ENCODE measurements at regions not wholly inside any gene's neighbourhood (a gene's known extent, or its start where the extent isn't known, plus 50 kb on each side); places are given as distances from the start of the nearest gene placed in this dataset.

- no peak overlapping the region for H3K4me3 ChIP-seq (ENCODE audit: low read depth, low read length)
- DNase-seq (ENCODE audit: low read depth) = no peak
- TF ChIP-seq CTCF (IDR thresholded peaks at IDR 0.05; ENCODE audit: control insufficient read depth, extremely low read depth, insufficient read depth) = no peak
Measured at GRCh38 chr13:85278851-85279250, 520.4 kb downstream of the SLITRK6 start.

- no peak overlapping the region for H3K4me3 ChIP-seq (ENCODE audit: low read depth, low read length)
- no peak for DNase-seq (ENCODE audit: low read depth)
- no peak for TF ChIP-seq CTCF (IDR thresholded peaks at IDR 0.05; ENCODE audit: control insufficient read depth, extremely low read depth, insufficient read depth)
Measured at GRCh38 chr13:85277748-85278147, 521.5 kb downstream of the SLITRK6 start.

GRCh38 chr13:85266771-85267170 lies 532.4 kb downstream of the SLITRK6 start:
- H3K4me3 ChIP-seq (ENCODE audit: low read depth, low read length) = no peak overlapping the region
- no peak for DNase-seq (ENCODE audit: low read depth)
- no peak for TF ChIP-seq CTCF (IDR thresholded peaks at IDR 0.05; ENCODE audit: control insufficient read depth, extremely low read depth, insufficient read depth)

GRCh38 chr13:85266331-85266730 lies 532.9 kb downstream of the SLITRK6 start:
- DNase-seq (ENCODE audit: low read depth) = no peak
- TF ChIP-seq CTCF (IDR thresholded peaks at IDR 0.05; ENCODE audit: control insufficient read depth, extremely low read depth, insufficient read depth) = no peak

GRCh38 chr13:85265296-85265695 lies 533.9 kb downstream of the SLITRK6 start:
- TF ChIP-seq CTCF (IDR thresholded peaks at IDR 0.05; ENCODE audit: control insufficient read depth, extremely low read depth, insufficient read depth) = no peak
- DNase-seq (ENCODE audit: low read depth) = no peak
- no peak overlapping the region for H3K4me3 ChIP-seq (ENCODE audit: low read depth, low read length)

More at GRCh38 chr13:85266331-85266730, 532.9 kb downstream of the SLITRK6 start:
- no peak overlapping the region for H3K4me3 ChIP-seq (ENCODE audit: low read depth, low read length)

- no peak for TF ChIP-seq CTCF (IDR thresholded peaks at IDR 0.05; ENCODE audit: control insufficient read depth, extremely low read depth, insufficient read depth)
- no peak overlapping the region for H3K4me3 ChIP-seq (ENCODE audit: low read depth, low read length)
- DNase-seq (ENCODE audit: low read depth) = no peak
Measured at GRCh38 chr13:85262499-85262898, 536.7 kb downstream of the SLITRK6 start.

- DNase-seq (ENCODE audit: low read depth) = no peak
Measured at GRCh38 chr13:85261757-85262346, 537.4 kb downstream of the SLITRK6 start.

More at GRCh38 chr13:85261757-85262346, 537.4 kb downstream of the SLITRK6 start:
- no peak overlapping the region for H3K4me3 ChIP-seq (ENCODE audit: low read depth, low read length)
- peak; percentile 30 for TF ChIP-seq CTCF (IDR thresholded peaks at IDR 0.05; ENCODE audit: control insufficient read depth, extremely low read depth, insufficient read depth)

Measured in LNCaP clone FGC (cell line).